CD14-positive monocyte (primary cell): ENCODE measurements at regions not wholly inside any gene's neighbourhood (a gene's known extent, or its start where the extent isn't known, plus 50 kb on each side); places are given as distances from the start of the nearest gene placed in this dataset.

Experiments used
- DNase-seq, 3 donors: peaks; one replicate each; pipeline ENCODE4 v3.0.0-alpha.2; 2011 to 2022
- H2AFZ ChIP-seq: 2 replicates; pipeline ENCODE4 v1.6.0; 2012; ENCODE audit warnings: mild to moderate bottlenecking, low read depth, low read length, inconsistent platforms; ENCODE audit not compliant: insufficient read depth, poor library complexity, severe bottlenecking
- H3K27ac ChIP-seq, 2 donors: 1 replicate in 1 of 2; 2 replicates in 1 of 2; pipeline ENCODE4 v1.5.1; 2012 to 2013; ENCODE audit warnings: low read length in 2 of 2, control low read depth in 1 of 2, inconsistent platforms in 1 of 2, low read depth in 1 of 2, mild to moderate bottlenecking in 1 of 2
- H3K27me3 ChIP-seq, 2 donors: one replicate each; pipeline versions ENCODE4 v1.6.0 to v1.6.1; 2011 to 2013; ENCODE audit warnings: low read length in 2 of 2; ENCODE audit not compliant: control insufficient read depth in 2 of 2, insufficient read depth in 2 of 2
- H3K36me3 ChIP-seq, 2 donors: replicated peaks in 1 of 2; 1 replicate in 1 of 2; 2 replicates in 1 of 2; pipeline versions ENCODE4 v1.5.1 to v1.6.1; 2012 to 2013; ENCODE audit warnings: low read length in 2 of 2, control low read depth in 1 of 2, inconsistent platforms in 1 of 2, mild to moderate bottlenecking in 1 of 2; ENCODE audit not compliant: insufficient read depth in 2 of 2, control insufficient read depth in 1 of 2
- H3K4me1 ChIP-seq, 2 donors: 1 replicate in 1 of 2; 2 replicates in 1 of 2; pipeline versions ENCODE4 v1.5.1 to v1.6.1; 2012 to 2013; ENCODE audit warnings: low read length in 2 of 2, control low read depth in 1 of 2, inconsistent platforms in 1 of 2, mild to moderate bottlenecking in 1 of 2, moderate library complexity in 1 of 2; ENCODE audit not compliant: insufficient read depth in 2 of 2, control insufficient read depth in 1 of 2
- H3K4me2 ChIP-seq: replicated peaks from 2 replicates; pipeline ENCODE3; 2012; ENCODE audit warnings: low read length, moderate library complexity, mild to moderate bottlenecking; ENCODE audit not compliant: poor library complexity, severe bottlenecking; ENCODE audit errors: extremely low read depth
- H3K4me3 ChIP-seq, 3 experiments: fragments of 200-600 bp in 1 of 3; sonication (generic) in 1 of 3; replicated peaks in 1 of 3; 1 replicate in 2 of 3; 2 replicates in 1 of 3; pipeline ENCODE4 v1.5.1; 2011 to 2013; ENCODE audit warnings: low read length in 3 of 3, mild to moderate bottlenecking in 3 of 3, control low read depth in 2 of 3, low read depth in 2 of 3, inconsistent platforms in 1 of 3, moderate library complexity in 1 of 3
- H3K79me2 ChIP-seq: 2 replicates; pipeline ENCODE4 v1.6.0; 2012; ENCODE audit warnings: mild to moderate bottlenecking, control low read depth, inconsistent platforms, low read length, moderate library complexity; ENCODE audit not compliant: insufficient read depth
- H3K9ac ChIP-seq: 2 replicates; pipeline ENCODE4 v1.6.0; 2017; ENCODE audit warnings: low read length, mild to moderate bottlenecking; ENCODE audit not compliant: insufficient read depth, poor library complexity, severe bottlenecking
- H3K9me3 ChIP-seq, 2 donors: replicated peaks in 1 of 2; 1 replicate in 1 of 2; 2 replicates in 1 of 2; pipeline versions ENCODE4 v1.5.1 to v1.6.1; 2012 to 2013; ENCODE audit warnings: low read length in 2 of 2, control low read depth in 1 of 2; ENCODE audit not compliant: control insufficient read depth in 1 of 2, insufficient read depth in 1 of 2
- H4K20me1 ChIP-seq: 2 replicates; pipeline ENCODE4 v1.6.0; 2012; ENCODE audit warnings: mild to moderate bottlenecking, low read length, control low read depth, moderate library complexity; ENCODE audit not compliant: insufficient read depth
- H3K27ac Mint-ChIP-seq, 7 donors: one replicate each; pipeline ENCODE4 v1.8.0; 2020; ENCODE audit warnings: mild to moderate bottlenecking in 7 of 7, mixed read lengths in 7 of 7, moderate library complexity in 6 of 7, inconsistent platforms in 2 of 7
- H3K27me3 Mint-ChIP-seq, 3 donors: one replicate each; pipeline ENCODE4 v1.8.0; 2021 to 2022; ENCODE audit warnings: low read depth in 3 of 3, mild to moderate bottlenecking in 3 of 3, mixed read lengths in 3 of 3, moderate library complexity in 3 of 3, inconsistent platforms in 1 of 3
- H3K36me3 Mint-ChIP-seq, 2 donors: one replicate each; pipeline ENCODE4 v1.8.0; 2020; ENCODE audit warnings: mixed read lengths in 2 of 2, inconsistent platforms in 1 of 2, mild to moderate bottlenecking in 1 of 2
- H3K4me1 Mint-ChIP-seq: one replicate; pipeline ENCODE4 v1.8.0; 2020; ENCODE audit warnings: mild to moderate bottlenecking, mixed read lengths
- H3K4me3 Mint-ChIP-seq, 2 donors: one replicate each; pipeline ENCODE4 v1.8.0; 2020; ENCODE audit warnings: mild to moderate bottlenecking in 2 of 2, mixed read lengths in 2 of 2, moderate library complexity in 1 of 2
- H3K9me3 Mint-ChIP-seq, 7 donors: one replicate each; pipeline ENCODE4 v1.8.0; 2020 to 2022; ENCODE audit warnings: mixed read lengths in 7 of 7, mild to moderate bottlenecking in 6 of 7, moderate library complexity in 6 of 7, inconsistent platforms in 2 of 7
- WGBS: methylation state at CpG from one replicate; pipeline ENCODE4 v1.1.5; 2013; ENCODE audit warnings: missing lambda C conversion rate; ENCODE audit not compliant: insufficient coverage; 5-methylcytosine and 5-hydroxymethylcytosine counted together
- intact Hi-C, 2 donors: fragments of 100-400 bp; cut with micrococcal nuclease; formaldehyde crosslinking; loops; one replicate each; pipeline versions ENCODE4 v1.15.0 to v1.15.1; 2023
- TF ChIP-seq, protein P1 (sequence below): fragments of 200-600 bp; IDR thresholded peaks from one replicate; pipeline ENCODE4 v1.8.0; 2022; ENCODE audit warnings: antibody characterized with exemption, mild to moderate bottlenecking

DNA sequence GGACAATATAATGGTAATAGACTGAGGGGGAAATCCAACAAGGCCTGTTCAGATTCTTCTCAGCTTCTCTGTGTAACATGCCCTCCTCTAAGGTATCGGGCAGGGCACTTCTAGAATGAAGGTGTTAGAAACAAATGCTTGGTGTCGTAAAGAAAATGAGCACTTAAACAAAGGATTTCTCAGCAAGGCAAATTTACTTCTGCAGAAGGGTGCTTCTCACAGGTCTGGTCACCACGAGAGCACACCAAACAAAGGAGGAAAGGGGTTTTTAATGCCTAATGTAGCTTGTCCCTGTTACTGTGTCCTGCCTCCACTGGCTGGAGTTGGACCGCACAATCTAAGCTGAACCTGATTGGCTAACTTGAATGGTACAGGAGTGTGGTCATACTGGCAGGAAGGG is 642.6 kb upstream of the CDH8 start:
- intact Hi-C loops, result no loop called here
- TF ChIP-seq, protein P1, sequence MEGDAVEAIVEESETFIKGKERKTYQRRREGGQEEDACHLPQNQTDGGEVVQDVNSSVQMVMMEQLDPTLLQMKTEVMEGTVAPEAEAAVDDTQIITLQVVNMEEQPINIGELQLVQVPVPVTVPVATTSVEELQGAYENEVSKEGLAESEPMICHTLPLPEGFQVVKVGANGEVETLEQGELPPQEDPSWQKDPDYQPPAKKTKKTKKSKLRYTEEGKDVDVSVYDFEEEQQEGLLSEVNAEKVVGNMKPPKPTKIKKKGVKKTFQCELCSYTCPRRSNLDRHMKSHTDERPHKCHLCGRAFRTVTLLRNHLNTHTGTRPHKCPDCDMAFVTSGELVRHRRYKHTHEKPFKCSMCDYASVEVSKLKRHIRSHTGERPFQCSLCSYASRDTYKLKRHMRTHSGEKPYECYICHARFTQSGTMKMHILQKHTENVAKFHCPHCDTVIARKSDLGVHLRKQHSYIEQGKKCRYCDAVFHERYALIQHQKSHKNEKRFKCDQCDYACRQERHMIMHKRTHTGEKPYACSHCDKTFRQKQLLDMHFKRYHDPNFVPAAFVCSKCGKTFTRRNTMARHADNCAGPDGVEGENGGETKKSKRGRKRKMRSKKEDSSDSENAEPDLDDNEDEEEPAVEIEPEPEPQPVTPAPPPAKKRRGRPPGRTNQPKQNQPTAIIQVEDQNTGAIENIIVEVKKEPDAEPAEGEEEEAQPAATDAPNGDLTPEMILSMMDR, result no peak
- Histone ChIP-seq H3K9me3 (peaks cover 19 to 40% of the 10 kb centered on the region in 2 donors), H3K9ac (no peak overlapping the region), H3K4me1 (no peaks in the 10 kb centered on the region), H4K20me1 (no peaks in the 10 kb centered on the region), H3K4me2 (no peak overlapping the region), H3K4me3 (no peak overlapping the region), H3K36me3 (no peaks in the 10 kb centered on the region), H3K27ac (no peak overlapping the region), H3K79me2 (no peaks in the 10 kb centered on the region), H3K27me3 (no peaks in the 10 kb centered on the region), H2AFZ (no peak overlapping the region)
- peaks cover 5 to 28% (median 12%) of the 10 kb centered on the region in 7 donors for H3K9me3 Mint-ChIP-seq
- H3K27ac Mint-ChIP-seq, result no peak overlapping the region
- DNase-seq, result no peak
- 88% methylated on average over 2 of the region's 4 CpGs for WGBS
- H3K4me3 Mint-ChIP-seq, result no peak overlapping the region
- peaks cover 0 to 1% (median 0%) of the 10 kb centered on the region in 3 donors for H3K27me3 Mint-ChIP-seq
- no peaks in the 10 kb centered on the region for H3K36me3 Mint-ChIP-seq
- H3K4me1 Mint-ChIP-seq, result no peaks in the 10 kb centered on the region

DNA sequence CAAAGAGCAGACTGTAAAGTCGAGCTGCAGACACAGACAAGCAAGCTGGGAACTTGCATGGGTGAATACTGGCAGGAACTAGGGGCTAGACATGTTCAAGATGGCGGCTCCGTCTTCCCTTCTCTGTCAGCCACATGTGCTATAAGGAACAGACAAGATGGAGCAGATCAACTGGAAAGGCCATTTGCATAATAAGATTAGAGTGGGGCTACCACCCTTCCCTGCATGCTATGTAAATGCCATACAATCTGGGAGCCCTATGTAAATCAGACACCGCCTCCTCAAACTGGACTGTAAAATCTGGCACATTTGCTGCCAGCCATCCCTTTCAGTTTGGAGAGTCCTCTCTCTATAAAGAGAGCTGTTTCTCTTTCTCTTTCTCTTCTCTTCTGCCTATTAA is 640.1 kb upstream of the CDH8 start:
- H3K9me3 Mint-ChIP-seq, result peaks cover 5 to 19% (median 9%) of the 10 kb centered on the region in 7 donors
- H2AFZ ChIP-seq, result no peak overlapping the region
- H3K27me3 Mint-ChIP-seq, result no peaks in the 10 kb centered on the region
- no peaks in the 10 kb centered on the region for H3K4me1 ChIP-seq
- H3K79me2 ChIP-seq, result no peaks in the 10 kb centered on the region
- TF ChIP-seq, protein P1, result no peak
- H3K9me3 ChIP-seq, result peaks cover 13 to 31% of the 10 kb centered on the region in 2 donors
- H3K4me3 ChIP-seq, result no peak overlapping the region
- DNase-seq, result no peak
- H3K36me3 ChIP-seq, result no peaks in the 10 kb centered on the region
- H3K27me3 ChIP-seq, result no peaks in the 10 kb centered on the region
- intact Hi-C loops, result no loop called here
- H3K4me1 Mint-ChIP-seq, result no peaks in the 10 kb centered on the region
- no peak overlapping the region for H3K27ac ChIP-seq
- no peaks in the 10 kb centered on the region for H3K36me3 Mint-ChIP-seq
- H4K20me1 ChIP-seq, result no peaks in the 10 kb centered on the region
- WGBS, result 60% methylated on average over 2 of the region's 4 CpGs
- H3K4me2 ChIP-seq, result no peak overlapping the region
- no peak overlapping the region for H3K27ac Mint-ChIP-seq
- H3K9ac ChIP-seq, result no peak overlapping the region
- H3K4me3 Mint-ChIP-seq, result no peak overlapping the region
